Mesothelial cell of epicardium (in vitro differentiated cells): ENCODE measurements at regions not wholly inside any gene's neighbourhood (a gene's known extent, or its start where the extent isn't known, plus 50 kb on each side); places are given as distances from the start of the nearest gene placed in this dataset.
"Not testable (repeated sequence)": the region's sequence is repeated elsewhere in the genome, so short reads cannot be mapped to it uniquely, and the experiment has no call there.

Experiments used
- DNase-seq, 2 experiments: peaks; one replicate each; pipeline ENCODE4 v3.0.0; 2021; ENCODE audit warnings: low spot score in 2 of 2; ENCODE audit not compliant: unreplicated experiment in 2 of 2
- H3K27ac Mint-ChIP-seq: 2 replicates; pipeline ENCODE4 v1.8.0; 2021; ENCODE audit warnings: mixed read lengths
- H3K27me3 Mint-ChIP-seq: 2 replicates; pipeline ENCODE4 v1.8.0; 2021; ENCODE audit warnings: low read depth, mixed read lengths
- H3K36me3 Mint-ChIP-seq: 2 replicates; pipeline ENCODE4 v1.8.0; 2021; ENCODE audit warnings: mixed read lengths
- H3K4me1 Mint-ChIP-seq: 2 replicates; pipeline ENCODE4 v1.8.0; 2021; ENCODE audit warnings: mixed read lengths
- H3K4me3 Mint-ChIP-seq: 2 replicates; pipeline ENCODE4 v1.8.0; 2021; ENCODE audit warnings: mild to moderate bottlenecking, moderate library complexity, mixed read lengths
- H3K9me3 Mint-ChIP-seq: 2 replicates; pipeline ENCODE4 v1.8.0; 2021; ENCODE audit warnings: mixed read lengths
- TF ChIP-seq, protein P1 (sequence below): fragments of 200-600 bp; sonication (generic); IDR thresholded peaks from one replicate; pipeline ENCODE4 v1.5.0; 2021; ENCODE audit warnings: antibody characterized with exemption; ENCODE audit not compliant: unreplicated experiment

DNA sequence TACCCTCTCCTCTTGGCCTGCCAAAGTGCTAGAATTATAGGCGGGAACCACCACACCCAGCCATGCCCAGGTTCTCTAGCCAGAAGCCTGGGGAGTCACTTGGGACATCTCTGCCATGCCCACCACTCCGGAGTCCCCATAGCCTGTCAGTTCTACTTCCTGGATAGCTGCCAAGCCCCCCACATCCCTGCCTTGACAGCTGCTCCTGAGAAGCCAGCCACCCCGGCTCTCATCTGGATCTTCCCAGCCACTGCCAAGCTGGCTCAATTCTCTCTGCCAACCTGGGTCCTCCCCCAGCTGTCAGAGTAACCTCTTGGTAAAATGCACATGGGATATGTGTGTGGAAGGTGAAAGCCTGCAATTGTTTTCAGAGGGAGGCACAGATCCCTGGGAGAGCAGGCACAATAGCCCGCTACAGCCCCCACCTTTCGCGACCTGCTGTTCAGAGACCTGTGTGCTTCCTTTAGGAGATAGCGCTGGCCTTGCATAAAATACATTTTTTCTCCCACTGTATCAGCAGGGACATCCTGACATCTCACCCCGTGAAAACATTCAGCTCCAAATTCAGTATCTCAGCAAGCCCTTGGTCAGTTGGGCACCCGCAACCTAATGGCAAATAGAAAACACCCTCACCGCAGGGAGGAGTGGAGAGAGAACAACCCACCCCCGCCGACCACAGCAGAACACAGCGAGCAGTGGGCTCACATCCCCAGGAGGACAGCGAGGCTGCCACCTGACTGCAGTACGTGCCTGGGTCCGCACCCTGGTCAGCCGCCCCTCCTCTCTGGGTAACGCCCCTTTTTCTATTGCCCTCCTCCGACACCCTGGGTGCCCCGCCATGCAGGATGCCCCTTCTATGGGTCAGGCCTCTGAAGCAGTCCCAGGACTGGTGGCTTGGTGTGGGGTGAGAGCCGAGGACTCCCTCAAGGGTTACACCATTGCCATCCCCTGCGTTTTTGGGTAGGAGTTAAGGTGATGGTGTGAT is 1342.2 kb downstream of the BRD1 start:
- H3K27me3 Mint-ChIP-seq, result peaks cover 54% of the 10 kb centered on the region
- no peak for DNase-seq
- no peaks in the 10 kb centered on the region for H3K36me3 Mint-ChIP-seq
- H3K4me1 Mint-ChIP-seq, result peaks cover 2% of the 10 kb centered on the region
- H3K9me3 Mint-ChIP-seq, result no peaks in the 10 kb centered on the region
- no peak overlapping the region for H3K27ac Mint-ChIP-seq
- TF ChIP-seq, protein P1, sequence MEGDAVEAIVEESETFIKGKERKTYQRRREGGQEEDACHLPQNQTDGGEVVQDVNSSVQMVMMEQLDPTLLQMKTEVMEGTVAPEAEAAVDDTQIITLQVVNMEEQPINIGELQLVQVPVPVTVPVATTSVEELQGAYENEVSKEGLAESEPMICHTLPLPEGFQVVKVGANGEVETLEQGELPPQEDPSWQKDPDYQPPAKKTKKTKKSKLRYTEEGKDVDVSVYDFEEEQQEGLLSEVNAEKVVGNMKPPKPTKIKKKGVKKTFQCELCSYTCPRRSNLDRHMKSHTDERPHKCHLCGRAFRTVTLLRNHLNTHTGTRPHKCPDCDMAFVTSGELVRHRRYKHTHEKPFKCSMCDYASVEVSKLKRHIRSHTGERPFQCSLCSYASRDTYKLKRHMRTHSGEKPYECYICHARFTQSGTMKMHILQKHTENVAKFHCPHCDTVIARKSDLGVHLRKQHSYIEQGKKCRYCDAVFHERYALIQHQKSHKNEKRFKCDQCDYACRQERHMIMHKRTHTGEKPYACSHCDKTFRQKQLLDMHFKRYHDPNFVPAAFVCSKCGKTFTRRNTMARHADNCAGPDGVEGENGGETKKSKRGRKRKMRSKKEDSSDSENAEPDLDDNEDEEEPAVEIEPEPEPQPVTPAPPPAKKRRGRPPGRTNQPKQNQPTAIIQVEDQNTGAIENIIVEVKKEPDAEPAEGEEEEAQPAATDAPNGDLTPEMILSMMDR, result no peak
- no peak overlapping the region for H3K4me3 Mint-ChIP-seq

DNA sequence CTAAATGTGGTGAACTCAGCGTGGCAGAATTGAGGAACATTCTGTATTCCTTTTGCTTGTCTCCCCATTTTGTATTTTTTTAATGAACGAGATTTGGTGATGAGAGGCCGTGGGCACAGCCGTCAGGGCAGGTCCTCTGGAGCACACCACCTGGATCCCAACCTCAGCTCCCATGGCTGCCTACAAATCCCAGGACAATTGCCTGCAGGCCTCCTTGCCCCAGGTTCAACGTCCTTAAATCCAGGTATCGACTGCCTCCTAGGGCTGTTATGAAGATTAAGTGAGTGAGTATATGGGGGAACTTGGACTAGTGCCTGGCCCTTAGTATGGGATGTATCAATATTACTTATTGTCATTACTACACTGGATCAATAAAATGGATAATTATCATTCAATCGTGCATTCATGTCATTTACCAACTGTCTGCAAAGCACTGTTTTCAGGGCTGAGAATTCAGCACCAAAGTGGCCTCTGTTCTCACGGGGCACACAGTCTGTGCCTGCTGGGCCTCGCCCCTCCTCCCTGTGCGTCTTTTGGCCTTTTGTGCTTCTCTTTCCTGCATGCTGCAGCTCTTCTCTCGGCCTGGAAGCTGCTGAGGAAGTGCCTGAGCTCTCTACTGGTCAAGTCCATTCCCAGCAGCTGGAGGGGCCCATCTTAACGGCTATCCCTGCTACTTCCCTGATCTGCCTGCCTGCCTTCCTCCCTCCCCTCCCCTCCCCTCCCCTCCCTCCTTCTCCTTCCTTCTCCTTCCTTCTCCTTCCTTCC is 1343.7 kb downstream of the BRD1 start:
- Mint-ChIP-seq H3K4me1 (no peaks in the 10 kb centered on the region), H3K36me3 (no peaks in the 10 kb centered on the region), H3K27ac (no peak overlapping the region), H3K27me3 (peaks cover 50% of the 10 kb centered on the region), H3K4me3 (no peak overlapping the region), H3K9me3 (no peaks in the 10 kb centered on the region)
- TF ChIP-seq, protein P1, result no peak
- peak in 1 of 2 experiments; percentile 14 for DNase-seq

DNA sequence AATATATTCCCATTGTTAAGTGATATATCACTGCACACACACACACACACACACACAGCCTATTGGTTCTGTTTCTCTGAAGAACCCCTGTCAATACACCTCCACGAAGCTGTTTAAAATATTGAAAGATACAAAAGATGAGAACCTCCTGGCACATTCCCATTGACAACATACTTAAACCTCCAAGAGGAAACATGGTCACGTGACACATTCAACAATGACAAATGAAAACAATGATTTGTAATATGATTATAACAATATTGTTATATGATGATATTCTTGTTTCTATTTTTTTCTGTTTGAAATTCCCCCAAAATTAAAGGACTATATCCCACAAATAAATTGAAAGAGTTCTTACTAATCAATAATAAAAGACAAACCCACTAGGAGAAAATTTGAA is 1344.9 kb downstream of the BRD1 start:
- no peaks in the 10 kb centered on the region for H3K36me3 Mint-ChIP-seq
- no peak overlapping the region for H3K4me3 Mint-ChIP-seq
- H3K27ac Mint-ChIP-seq, result no peak overlapping the region

DNA sequence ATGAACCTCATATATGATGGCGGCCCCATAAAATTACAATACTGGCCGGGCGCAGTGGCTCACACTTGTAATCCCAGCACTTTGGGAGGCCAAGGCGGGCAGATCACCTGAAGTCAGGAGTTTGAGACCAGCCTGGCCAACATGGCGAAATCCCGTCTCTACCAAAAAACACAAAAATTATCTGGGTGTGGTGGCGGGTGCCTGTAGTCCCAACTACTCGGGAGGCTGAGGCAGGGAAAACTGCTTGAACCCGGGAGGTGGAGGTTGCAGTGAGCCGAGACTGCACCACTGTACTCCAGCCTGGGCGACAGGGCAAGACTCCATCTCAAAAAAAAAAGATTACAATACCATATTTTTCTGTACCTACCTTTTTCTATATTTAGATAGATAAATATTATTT is 1345.5 kb downstream of the BRD1 start:
- H3K27ac Mint-ChIP-seq, H3K4me1 Mint-ChIP-seq, H3K36me3 Mint-ChIP-seq, H3K4me3 Mint-ChIP-seq, H3K9me3 Mint-ChIP-seq: not testable (repeated sequence)
- DNase-seq, result peak in 1 of 2 experiments; percentile 14
- peaks cover 33% of the 10 kb centered on the region for H3K27me3 Mint-ChIP-seq

More for the DNA sequence above, 1344.9 kb downstream of the BRD1 start:
- Mint-ChIP-seq H3K9me3 (no peaks in the 10 kb centered on the region), H3K4me1 (no peaks in the 10 kb centered on the region), H3K27me3 (peaks cover 39% of the 10 kb centered on the region)
- TF ChIP-seq, protein P1, result no peak
- DNase-seq, result no peak

DNA sequence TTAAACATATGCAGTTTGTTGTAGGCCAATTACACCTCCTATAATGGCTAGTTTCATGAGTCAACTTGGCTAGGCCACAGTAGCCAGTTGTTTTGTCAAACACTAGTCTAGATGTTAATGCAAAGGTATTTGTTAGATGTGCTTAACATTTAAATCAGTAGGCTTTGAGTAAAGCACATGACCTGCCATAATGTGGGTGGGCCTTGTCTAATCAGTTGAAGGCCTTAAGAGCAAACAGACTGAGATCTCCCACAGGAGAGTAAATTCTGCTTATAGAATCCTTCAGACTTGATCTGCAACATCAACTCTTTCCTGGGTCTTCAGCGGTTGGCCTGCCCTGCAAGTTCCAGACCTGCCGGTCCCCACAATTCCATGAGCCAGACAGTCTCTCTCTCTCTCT is 1345.9 kb downstream of the BRD1 start:
- no peak overlapping the region for H3K27ac Mint-ChIP-seq
- peaks cover 29% of the 10 kb centered on the region for H3K27me3 Mint-ChIP-seq
- H3K9me3 Mint-ChIP-seq, result no peaks in the 10 kb centered on the region
- H3K4me1 Mint-ChIP-seq, result no peaks in the 10 kb centered on the region
- H3K4me3 Mint-ChIP-seq, result no peak overlapping the region
- TF ChIP-seq, protein P1, result no peak
- H3K36me3 Mint-ChIP-seq, result no peaks in the 10 kb centered on the region
- no peak for DNase-seq
